GM12864 (cell line): ENCODE measurements at regions not wholly inside any gene's neighbourhood (a gene's known extent, or its start where the extent isn't known, plus 50 kb on each side); places are given as distances from the start of the nearest gene placed in this dataset.

Experiments used
- DNase-seq: peaks from one replicate; pipeline ENCODE4 v3.0.0-alpha.2; 2011; ENCODE audit warnings: low read depth
- H3K4me3 ChIP-seq: 2 replicates; pipeline ENCODE4 v1.5.1; 2011; ENCODE audit warnings: mild to moderate bottlenecking, low read depth, low read length, control low read depth
- TF ChIP-seq, protein P1 (sequence below): IDR thresholded peaks from 2 replicates; pipeline ENCODE4 v1.5.1; 2011; ENCODE audit warnings: low read depth, mild to moderate bottlenecking, moderate library complexity, low read length, control low read depth, inconsistent platforms; ENCODE audit errors: missing control alignments

DNA sequence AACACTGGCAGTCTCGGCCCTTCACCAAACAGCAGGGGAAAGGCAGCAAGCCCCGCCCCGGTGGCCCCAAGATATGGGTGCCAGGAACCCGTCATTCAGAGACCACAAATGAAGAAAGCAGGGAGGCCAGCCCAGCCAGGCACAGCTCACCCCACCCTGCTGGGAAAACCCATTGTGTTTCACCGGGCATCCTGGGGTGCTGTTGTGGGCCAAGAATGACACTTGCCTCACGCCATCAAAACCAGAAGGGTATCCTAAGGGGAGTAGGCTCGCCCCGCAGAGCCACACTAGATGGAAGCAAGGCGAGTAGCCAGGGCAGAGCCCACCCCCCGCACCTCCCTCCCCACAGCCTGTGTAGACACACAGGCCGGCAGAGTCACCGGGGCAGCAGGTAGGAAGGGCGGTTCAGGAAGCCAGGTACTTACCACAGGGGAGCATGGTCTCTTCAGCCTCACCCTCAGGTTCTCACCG lies 72.5 kb upstream of the KCNMA1 start:
- TF ChIP-seq, protein P1, sequence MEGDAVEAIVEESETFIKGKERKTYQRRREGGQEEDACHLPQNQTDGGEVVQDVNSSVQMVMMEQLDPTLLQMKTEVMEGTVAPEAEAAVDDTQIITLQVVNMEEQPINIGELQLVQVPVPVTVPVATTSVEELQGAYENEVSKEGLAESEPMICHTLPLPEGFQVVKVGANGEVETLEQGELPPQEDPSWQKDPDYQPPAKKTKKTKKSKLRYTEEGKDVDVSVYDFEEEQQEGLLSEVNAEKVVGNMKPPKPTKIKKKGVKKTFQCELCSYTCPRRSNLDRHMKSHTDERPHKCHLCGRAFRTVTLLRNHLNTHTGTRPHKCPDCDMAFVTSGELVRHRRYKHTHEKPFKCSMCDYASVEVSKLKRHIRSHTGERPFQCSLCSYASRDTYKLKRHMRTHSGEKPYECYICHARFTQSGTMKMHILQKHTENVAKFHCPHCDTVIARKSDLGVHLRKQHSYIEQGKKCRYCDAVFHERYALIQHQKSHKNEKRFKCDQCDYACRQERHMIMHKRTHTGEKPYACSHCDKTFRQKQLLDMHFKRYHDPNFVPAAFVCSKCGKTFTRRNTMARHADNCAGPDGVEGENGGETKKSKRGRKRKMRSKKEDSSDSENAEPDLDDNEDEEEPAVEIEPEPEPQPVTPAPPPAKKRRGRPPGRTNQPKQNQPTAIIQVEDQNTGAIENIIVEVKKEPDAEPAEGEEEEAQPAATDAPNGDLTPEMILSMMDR = no peak
- peak overlapping the region; percentile 48 for H3K4me3 ChIP-seq
- DNase-seq = no peak

- TF ChIP-seq, protein P1 = no peak
- H3K4me3 ChIP-seq = no peak overlapping the region
- DNase-seq = no peak
Measured at GRCh38 chr10:77707570-77707969, 70.0 kb upstream of the KCNMA1 start.

- no peak for DNase-seq
- TF ChIP-seq, protein P1 = no peak
- H3K4me3 ChIP-seq = no peak overlapping the region
Measured at GRCh38 chr10:77702166-77702565, 64.6 kb upstream of the KCNMA1 start.

DNA sequence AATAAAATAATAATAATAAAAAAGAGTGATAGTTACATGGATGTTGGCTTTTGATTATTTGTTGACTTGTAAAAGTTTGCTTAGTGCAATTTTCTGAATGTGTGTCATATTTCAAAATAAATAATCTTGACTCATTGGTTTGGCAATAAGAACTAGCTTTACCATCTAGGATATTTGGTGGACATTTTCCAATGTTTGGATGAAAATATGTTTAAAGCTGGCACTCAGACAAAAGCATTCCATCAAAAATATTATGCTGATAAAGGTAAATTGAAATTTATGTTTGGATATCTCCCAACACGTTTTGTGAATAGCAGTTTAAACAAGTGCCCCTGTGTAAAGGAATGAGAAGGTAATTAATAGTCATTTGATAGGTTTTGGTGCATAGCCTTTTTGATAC lies 62.5 kb upstream of the KCNMA1 start:
- TF ChIP-seq, protein P1 = no peak
- no peak overlapping the region for H3K4me3 ChIP-seq
- no peak for DNase-seq

DNA sequence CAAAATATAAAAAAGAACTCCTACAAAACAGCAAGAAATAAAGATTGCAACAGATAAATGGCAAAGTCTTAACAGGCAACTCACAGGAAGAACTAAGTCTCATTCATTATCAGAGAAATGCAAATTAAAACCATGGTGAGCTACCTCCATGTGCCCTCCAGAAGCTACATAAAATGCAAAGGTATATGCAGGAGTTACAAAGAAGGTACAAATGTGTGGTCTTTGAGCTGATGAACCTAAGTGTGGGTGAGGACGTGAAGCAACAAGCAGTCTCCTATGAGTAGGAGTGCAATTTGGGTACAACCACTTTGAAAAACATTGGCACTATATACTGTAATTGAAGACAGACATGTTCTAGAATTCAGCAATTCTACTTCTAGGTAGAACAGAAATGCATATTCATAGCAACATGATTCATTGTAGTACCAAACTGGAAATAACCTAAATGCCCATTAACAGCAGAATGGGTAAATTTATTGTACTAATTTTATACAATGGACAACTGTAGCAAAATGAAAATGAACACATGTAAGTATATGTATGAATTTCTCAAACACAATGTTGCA lies 61.6 kb upstream of the KCNMA1 start:
- DNase-seq = no peak
- no peak overlapping the region for H3K4me3 ChIP-seq
- TF ChIP-seq, protein P1 = no peak

DNA sequence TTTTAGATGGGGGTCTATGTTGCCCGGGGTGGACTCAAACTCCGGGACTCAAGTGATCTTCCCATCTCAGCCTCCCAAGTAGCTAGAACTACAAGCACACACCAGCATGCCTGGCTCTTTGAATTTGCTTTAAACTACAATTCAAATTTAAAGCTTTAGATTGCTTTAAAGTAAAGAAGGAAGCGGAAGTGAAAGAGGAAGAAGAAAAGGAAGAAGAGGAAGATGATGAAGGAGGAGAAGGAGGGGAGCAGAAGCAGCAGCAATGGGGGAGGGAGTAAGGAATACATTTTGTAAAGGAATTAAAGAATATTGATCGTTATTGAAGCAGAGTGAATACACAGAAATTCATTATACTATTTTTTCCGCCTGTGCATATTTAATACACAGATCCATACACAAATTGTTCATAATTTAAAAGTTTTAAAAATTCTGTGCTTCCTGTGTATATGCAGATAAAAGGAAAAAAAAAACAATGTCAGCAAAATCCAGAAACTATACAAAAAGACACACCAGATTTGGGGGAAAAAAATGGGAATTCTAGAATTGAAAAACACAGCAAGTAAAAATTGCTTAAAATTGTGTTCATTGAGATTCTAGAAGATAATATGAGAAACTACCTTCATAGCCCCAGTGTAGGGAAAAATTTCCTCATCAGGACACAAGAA lies 60.8 kb upstream of the KCNMA1 start:
- no peak for DNase-seq

More for the DNA sequence above, 60.8 kb upstream of the KCNMA1 start:
- TF ChIP-seq, protein P1 = no peak
- H3K4me3 ChIP-seq = no peak overlapping the region
